ENCODE measurements at regions not wholly inside any gene's neighbourhood (a gene's known extent, or its start where the extent isn't known, plus 50 kb on each side); places are given as distances from the start of the nearest gene placed in this dataset.

GRCh38 chr1:95368178-95368577, 134.2 kb downstream of the RWDD3 start (continued):
- TF ChIP-seq CTCF (IDR thresholded peaks at IDR 0.05) (no peak), PBX3 (IDR thresholded peaks at IDR 0.05) (no peak), USF2 (IDR thresholded peaks at IDR 0.05; ENCODE audit: borderline replicate concordance, low read depth, low read length) (no peak), RXRA (IDR thresholded peaks at IDR 0.05; ENCODE audit: borderline replicate concordance, low read depth) (no peak), RAD21 (IDR thresholded peaks at IDR 0.05; ENCODE audit: low read length) (no peak), FOSL2 (IDR thresholded peaks at IDR 0.05; ENCODE audit: borderline replicate concordance, low read depth) (no peak), MEF2A (IDR thresholded peaks at IDR 0.05; ENCODE audit: borderline replicate concordance, low read depth) (no peak)

- DNase-seq: no peak
- no peak overlapping the region for H3K27ac ChIP-seq (ENCODE audit: low read depth in 2 of 2, low read length in 1 of 2)
- H3K9me3 ChIP-seq: no peaks in the 10 kb centered on the region
- H2AFZ ChIP-seq (ENCODE audit: low read depth): no peak overlapping the region; the same call in 1 of the 2 replicates
- TF ChIP-seq FOXJ3 (CRISPR knock-in tag; IDR thresholded peaks at IDR 0.05) (no peak), RFX5 (IDR thresholded peaks at IDR 0.05; ENCODE audit: low read length) (no peak), TEAD4 (IDR thresholded peaks at IDR 0.05; ENCODE audit: borderline replicate concordance, insufficient read depth) (no peak), NRF1 (IDR thresholded peaks at IDR 0.05; ENCODE audit: low read depth, low read length) (no peak), MEF2A (IDR thresholded peaks at IDR 0.05; ENCODE audit: borderline replicate concordance, low read depth) (no peak), EP300 (IDR thresholded peaks at IDR 0.05; ENCODE audit: borderline replicate concordance in 1 of 2, low read depth in 1 of 2, low read length in 1 of 2) (no peak), RAD21 (IDR thresholded peaks at IDR 0.05; ENCODE audit: low read length) (no peak)
- 45% methylated on average over 7 of the region's 7 CpGs for WGBS (ENCODE audit: low lambda C conversion rate)
- CTCF ChIA-PET: interaction anchor here (1.0 to 2.1 kb wide), 3 partner anchors 11 to 61 kb away, joined by 3 to 5 read pairs (median 3); no protein-coding TSS in a partner anchor
- no peak overlapping the region for H3K9ac ChIP-seq
- no peaks in the 10 kb centered on the region for H3K36me3 ChIP-seq (replicated peaks in 1 of 2; ENCODE audit: control insufficient read depth in 1 of 2, insufficient read depth in 2 of 2, low read length in 1 of 2)
- no peak overlapping the region for H3K4me3 ChIP-seq (ENCODE audit: low read depth in 2 of 2, low read length in 1 of 2)
- H3K27me3 ChIP-seq (ENCODE audit: insufficient read depth): no peaks in the 10 kb centered on the region
- H3K4me1 ChIP-seq (ENCODE audit: control insufficient read depth in 1 of 2, insufficient read depth in 2 of 2, low read depth in 1 of 2, low read length in 1 of 2): no peaks in the 10 kb centered on the region; a peak in 1 of 4 replicates
- POLR2A ChIA-PET: interaction anchor here (0.7 kb wide), 1 partner anchor 12 kb away, joined by 3 read pairs; no protein-coding TSS in a partner anchor
- no peaks in the 10 kb centered on the region for H4K20me1 ChIP-seq (ENCODE audit: insufficient read depth)
- H3K4me2 ChIP-seq: no peak overlapping the region
- H3K9me2 ChIP-seq: no peaks in the 10 kb centered on the region
- no peaks in the 10 kb centered on the region for H3K79me2 ChIP-seq (ENCODE audit: insufficient read depth)
- no peaks in the 10 kb centered on the region for H3F3A ChIP-seq (replicated peaks; ENCODE audit: insufficient read depth)
These were observed 136.1 kb downstream of the RWDD3 start for GRCh38 chr1:95369985-95370690.

Data from SK-N-SH (cell line).